ENCODE measurements at regions not wholly inside any gene's neighbourhood (a gene's known extent, or its start where the extent isn't known, plus 50 kb on each side); places are given as distances from the start of the nearest gene placed in this dataset.
A peak's percentile ranks its signal among the peaks of the same experiment; 100 is the strongest.
"Not testable (repeated sequence)": the region's sequence is repeated elsewhere in the genome, so short reads cannot be mapped to it uniquely, and the experiment has no call there.

DNA sequence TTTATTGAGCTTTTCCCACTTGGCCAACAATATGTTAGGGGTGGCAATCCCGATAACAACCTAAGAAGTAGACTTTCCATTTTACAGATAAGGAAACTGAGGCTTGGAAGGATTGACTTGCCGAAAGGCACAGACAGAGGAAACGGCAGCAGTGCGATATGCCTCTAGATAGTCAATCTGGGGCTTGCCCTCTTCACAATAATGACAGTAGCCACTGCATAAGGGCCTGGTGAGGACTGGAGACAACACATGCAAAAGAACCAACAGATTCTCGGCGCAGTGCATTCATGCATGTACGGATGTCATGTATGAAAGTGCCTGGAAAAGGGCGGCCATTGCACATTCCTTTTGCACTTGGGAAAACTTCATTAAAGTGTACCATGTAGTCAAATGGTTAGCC lies 811.2 kb downstream of the RNF144A start:
- DNase-seq = no peak

DNA sequence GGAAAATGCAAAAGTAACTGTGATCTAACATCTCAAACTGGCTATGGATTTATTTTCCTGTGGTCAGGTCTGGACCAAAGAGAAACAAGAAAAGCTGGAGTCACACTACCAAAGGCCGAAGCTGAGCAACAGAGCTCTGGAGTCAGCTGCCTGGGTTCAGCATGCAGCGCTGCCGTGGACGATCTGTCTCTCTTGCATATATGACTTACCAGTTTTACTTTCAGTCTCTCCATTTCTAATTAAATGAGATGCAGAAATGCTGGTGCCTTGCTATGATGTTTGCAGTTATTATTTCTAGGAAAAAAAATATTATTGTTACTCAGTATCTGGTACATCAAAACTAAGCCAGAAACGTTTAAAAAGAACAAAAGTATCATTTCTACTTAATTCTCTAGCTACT lies 813.2 kb downstream of the RNF144A start:
- no peak for DNase-seq

DNA sequence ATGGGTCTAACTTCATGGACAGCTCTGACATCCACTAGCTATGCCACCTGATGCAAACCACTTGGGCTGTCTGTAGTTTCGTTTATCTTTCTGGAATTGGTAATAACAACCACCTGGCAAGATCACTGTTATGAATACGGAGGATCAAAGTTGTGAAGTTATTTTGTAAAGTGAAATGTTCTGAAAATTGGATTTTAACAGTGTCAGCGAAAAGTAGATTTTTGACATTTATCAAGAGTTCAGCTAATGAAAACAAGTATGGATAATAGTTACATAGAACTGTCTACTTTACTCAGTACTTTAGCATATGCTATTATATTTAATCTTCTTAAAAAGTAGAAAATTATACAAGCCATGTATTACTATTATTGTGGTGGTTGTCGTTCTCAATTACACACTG lies 813.8 kb downstream of the RNF144A start:
- no peak for DNase-seq

DNA sequence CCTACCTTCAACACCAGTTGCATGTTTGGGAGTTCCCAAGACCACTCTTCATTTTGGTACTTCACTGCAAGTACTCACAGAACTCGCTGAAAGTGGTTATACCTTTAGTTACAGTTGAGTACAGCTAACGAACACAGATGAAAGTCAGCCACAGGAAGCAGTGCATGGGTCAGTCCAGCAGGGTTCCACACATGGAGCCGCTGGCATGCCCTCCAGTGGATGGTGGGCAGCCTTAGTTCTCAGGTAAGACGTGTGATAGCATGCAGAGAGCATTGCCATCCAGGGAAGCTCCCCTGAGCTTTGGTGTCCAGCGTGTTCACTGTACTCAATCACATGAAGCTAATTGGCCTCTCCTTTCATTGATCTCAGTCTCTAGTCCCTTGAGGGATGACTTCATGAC lies 815.3 kb downstream of the RNF144A start:
- no peak for DNase-seq

DNA sequence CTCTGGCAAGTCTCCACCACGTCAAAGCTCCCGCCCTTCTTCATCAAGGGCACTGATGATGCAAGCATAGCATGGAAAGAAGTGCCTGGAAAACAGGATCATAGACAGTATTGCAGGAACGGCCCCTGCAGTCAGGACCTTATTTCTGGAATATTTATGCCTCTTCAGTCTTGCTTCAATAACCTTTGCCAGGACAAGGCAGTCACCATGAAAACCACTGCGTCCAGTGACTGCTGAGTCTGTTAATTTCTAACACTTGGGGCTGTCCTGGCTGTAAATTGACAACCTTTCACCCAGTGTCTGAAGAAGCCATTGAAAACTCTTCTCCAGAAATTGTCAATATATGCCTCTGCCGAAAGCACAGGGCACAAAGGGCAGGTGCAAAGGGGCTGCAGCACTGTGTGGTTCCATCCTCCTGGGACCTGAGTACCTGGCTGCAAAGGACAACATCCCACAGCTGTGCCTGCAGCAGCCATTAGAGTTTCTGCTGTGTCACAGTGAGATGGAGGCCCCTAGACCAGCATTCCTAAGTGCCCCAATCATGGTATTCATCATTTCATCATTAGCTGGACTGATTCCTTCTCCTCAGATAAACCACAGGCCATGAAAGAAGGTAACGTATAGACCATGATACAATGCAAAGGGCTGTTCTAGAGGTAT lies 819.6 kb downstream of the RNF144A start:
- DNase-seq = no peak

DNA sequence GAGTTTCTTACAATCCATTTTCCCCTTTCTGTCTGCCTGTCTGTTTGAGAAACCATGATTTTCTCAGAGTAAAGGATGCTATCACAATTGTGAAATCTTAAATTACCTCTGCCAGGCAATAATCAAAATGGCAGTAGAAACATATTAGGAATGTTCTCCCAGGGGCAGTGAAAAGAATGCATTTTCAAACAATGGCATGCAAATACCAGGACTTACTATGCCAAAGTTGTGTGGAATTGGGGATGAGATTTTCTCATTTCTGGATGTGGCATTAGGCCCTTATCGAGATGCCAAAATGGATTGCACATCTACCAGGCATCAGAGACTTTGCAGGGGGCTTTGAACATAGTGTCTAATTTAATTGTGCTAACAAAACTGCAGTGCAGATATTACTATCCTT lies 821.4 kb downstream of the RNF144A start:
- no peak for DNase-seq

DNA sequence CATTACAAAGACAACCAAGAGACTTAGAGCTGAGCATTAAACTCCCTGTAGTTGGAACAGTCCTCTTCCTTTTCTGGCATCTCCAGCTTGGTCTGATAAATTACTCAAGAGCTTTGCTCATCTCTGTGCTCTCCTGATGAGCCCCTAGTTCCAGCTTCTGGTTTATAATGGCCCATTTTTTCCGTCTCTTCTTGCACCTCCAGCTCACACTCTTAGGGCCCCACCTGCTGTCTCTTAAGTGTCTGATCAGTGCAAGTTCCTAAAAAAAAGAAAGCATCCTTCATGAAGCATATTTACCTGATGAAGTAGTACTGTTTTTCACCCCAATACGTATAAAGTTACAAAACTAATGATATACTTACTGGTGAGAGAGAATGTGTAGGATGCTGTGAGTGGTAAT lies 822.9 kb downstream of the RNF144A start:
- no peak for DNase-seq

DNA sequence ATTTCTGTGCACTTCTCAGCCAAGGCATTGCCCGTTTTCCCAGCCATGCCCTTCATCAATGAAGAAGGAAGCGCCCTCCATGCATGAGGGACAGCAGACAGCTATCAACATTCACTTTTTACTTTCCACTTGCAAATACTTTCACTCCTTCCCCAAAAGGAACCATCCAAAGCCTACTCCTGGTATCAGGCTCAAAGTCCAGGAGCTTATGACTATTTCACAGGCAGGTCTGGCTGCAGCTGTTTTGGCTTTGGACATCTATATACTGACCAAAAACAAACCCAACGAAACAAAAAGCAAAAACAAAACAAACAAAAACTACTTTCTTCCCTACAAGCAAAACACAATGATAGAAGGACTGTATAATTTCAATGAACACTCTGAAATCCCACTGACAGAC lies 825.1 kb downstream of the RNF144A start:
- DNase-seq = no peak

DNA sequence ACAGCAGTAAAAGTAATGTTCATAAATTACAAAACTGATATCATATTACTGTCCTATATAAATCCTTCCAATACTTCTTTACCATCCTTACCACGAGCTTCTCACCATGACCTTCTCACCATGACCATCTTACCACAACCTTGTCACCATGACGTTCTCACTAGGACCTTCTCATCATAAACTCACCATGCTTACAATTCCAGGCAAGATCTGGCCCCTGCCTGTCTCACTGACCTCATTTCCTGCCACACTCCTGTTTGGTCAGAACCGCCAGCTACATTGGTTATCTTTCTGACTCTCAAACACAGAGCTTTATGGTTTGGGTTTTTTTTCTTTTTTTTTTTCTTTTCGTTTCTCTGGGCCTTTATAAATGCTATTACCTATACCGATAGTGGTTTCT lies 827.6 kb downstream of the RNF144A start:
- DNase-seq = no peak

DNA sequence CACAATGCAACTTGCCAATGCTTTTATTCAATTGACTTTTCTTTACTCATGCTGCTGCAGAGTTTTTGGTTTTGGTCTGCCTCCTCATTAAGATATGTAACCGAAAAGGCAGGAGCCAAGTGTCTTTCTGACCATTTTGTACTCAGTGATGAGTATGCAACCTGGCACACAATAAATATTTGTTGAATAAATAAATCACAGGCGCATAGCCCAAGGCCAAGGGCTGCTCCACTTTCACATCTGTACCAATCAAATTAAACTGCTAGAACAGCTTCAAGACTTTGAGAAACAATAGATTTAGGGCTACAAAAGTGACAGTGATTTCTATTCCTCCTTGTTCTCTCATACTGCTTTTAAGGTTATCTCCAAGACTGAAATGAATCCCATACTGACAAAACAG lies 828.2 kb downstream of the RNF144A start:
- DNase-seq = no peak

DNA sequence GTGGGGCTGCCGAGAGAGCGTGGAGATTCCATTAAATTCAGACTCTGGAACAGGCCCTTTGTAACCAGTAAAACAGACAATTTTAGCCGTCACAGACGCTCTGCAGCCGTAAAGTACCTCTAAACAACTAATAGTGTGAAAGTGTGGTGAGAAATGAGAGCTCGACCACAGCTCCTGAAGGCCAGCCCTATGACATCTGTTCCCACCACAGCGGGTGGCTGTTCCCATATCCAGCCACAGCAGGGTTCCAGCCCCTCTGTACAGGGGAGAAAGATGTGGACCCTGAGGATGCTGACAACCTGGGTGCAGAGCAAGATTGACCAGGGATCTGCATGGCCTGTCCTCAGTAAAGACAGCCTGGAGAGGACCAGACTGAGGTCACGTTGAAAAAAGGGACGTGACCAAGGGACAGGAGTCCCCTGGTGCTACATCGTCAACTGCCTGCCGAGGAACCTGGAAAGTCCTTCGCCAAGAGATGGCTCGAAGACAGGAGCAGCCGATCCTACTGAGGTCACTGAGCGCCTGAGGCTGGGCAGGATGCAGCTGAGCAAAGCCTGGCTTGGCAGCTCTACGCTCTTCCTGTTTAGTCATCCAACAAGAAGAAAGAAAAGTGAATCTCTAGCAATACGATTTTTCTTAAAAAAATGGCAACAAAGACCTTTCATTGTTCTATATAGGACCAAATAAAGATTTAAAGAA lies 831.7 kb downstream of the RNF144A start:
- DNase-seq = peak in 1 of 2 experiments; percentile 1

DNA sequence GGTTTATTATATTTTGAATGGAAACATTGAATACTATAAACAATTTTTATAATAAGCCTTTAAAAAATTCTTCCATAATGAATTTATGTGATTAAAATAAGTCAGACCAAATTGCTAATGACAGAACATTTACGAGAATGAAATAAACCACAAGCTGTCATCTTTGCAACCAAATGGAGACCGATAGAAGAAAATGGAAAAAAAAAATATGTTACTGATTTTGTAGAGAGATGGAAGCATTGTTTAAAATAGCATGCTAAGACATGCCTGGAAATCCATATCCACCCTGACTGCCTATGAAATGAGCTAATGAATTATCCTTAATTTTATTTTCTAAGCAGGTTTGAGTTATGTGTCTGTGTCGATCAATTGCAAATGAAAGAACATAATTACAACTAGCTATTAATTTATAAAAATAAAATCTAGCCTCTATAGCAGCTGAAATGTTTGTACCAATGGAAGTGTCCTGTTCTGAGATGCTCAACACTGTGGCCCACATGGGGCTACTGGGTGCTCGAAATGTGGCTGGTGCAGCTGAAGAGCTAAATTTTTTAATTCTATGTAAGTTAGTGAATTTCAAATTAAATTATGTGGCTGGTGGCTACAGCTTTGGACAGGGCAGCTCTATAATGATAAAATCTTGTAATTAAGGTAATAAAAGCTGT lies 832.8 kb downstream of the RNF144A start:
- no peak for DNase-seq

DNA sequence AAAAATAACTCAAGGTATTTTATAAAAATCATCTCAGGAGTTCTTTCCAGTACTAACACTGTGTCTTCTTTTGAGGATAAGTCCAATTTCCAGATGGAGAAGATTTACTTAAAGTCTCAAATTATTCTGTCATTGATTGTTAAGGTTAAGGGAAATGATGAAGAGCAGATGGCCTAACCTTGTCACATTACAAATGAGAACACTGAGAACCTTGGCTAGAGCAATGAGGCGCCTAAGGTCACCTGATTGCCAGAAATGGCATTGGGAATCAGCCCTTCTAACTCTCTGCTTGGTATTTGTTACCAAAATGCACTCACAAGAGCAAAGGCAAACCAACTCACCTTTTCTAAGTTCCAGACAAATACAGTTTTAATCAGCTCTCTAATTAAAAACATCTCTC lies 835.1 kb downstream of the RNF144A start:
- no peak for DNase-seq

DNA sequence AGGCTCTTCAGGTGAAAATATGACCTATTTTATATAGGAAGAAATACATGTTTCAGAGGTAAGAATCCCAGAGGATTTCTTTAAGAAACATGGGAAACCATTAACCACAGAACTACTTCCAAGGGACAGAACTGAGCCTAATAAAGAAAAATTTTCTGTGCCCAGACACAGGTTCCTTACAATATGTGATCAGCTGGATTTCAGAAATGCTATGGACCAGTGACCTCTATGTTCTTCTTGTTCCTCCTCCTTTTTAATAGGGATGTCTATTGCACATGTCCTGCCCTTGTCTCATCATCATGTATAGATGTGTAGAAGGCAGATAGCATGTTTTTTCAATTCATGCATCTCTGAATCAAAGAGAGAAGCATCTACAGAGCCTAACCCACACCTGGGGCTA lies 836.6 kb downstream of the RNF144A start:
- no peak for DNase-seq

DNA sequence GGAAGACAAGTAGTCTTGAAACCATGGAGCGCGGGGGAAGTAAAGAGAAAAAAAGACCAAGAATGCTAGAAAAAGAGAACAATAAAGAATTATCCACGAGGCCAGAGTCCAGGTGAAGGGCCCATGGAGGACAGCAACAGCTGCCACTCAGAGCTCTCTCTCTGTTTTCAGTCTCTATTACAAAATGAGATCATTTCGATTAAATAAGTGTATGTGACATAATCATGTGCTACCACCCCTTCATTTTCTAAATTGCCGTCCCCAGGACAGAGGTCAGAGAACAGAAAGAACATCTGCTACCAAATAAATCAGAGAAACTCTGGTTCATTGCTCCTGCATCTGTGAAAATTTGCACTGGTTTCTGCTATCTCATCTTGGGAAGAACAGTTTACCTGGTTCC lies 838.7 kb downstream of the RNF144A start:
- DNase-seq = no peak

DNA sequence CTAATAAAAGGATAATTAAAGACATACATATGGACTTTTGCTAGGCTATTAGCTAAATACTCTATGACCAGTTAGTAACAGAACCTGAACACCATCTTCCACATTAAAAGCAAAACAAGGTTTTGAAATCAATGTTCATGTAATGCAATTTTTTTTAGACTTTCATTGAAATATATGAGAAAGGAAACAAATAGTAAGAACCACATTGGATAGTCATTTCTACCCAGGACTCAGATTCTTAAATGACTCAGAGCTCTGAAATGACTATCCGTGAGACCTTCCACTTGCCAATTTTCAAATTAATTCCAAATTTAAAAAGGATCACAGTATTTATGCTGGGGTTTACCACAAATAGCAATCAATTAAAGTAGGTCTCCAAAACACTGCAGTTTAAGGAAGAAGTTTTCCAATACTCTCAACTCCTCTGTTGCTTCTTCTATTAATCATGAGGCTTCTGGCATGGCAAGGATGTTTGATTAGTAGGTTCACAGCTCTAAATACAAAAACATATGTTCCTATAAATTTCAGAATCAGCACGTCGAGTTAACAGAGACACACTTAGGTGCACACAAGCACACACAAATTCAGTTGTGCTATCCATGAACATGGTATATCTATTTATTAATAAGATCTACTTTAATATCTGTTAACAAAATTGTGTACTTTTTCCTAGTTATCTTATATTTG lies 841.0 kb downstream of the RNF144A start:
- no peak for DNase-seq

DNA sequence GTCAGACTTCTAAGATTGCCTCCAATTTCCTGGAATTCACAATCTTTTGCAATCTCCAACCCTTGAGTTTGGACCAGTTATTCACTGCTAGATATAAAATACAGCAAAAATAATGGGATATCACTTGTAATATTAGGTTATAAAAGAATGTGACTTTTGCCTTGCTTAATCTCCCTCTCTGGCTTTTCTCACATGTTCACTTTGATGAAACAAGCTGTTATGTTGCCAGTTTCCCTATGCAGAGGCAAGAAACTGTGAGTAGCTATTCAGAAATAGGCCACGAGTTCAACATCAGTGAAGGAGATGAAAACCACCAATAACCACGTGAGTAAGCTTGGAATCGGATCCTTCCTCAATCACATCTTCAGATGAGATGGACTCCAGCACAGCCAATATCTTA lies 842.7 kb downstream of the RNF144A start:
- no peak for DNase-seq

DNA sequence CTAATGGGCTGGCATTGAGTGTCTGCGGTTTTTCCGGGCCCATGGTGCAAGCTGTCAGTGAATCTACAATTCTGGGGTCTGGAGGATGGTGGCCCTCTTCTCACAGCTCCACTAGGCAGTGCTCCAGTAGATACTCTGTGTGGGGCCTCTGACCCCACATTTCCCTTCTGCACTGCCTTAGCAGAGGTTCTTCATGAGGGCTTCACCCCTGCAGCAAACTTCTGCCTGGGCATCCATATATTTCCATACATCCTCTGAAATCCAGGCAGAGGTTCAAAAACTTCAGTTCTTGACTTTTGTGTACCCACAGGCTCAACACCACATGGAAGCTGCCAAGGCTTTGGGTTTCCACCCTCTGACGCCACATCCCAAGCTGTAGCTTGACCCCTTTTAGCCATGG lies 846.2 kb downstream of the RNF144A start:
- not testable (repeated sequence) for DNase-seq

DNA sequence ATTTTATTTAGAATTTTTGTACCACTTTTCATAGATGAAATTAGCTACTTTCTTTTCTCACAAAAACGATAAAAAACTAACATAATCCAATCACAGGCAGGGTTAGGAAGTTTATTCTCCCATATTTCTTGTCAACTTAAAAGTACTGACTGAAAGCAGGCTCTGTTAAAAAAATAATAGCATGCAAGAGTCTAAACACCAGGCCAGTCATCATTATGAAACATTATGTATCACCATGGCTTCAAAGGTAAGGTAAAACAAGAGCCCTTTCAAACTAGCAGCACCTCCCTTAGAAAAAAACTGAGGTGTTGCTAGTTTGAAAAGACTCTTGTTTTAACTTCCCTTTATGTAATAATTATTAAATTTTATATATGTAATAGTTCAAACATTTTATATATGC lies 848.0 kb downstream of the RNF144A start:
- DNase-seq = no peak

DNA sequence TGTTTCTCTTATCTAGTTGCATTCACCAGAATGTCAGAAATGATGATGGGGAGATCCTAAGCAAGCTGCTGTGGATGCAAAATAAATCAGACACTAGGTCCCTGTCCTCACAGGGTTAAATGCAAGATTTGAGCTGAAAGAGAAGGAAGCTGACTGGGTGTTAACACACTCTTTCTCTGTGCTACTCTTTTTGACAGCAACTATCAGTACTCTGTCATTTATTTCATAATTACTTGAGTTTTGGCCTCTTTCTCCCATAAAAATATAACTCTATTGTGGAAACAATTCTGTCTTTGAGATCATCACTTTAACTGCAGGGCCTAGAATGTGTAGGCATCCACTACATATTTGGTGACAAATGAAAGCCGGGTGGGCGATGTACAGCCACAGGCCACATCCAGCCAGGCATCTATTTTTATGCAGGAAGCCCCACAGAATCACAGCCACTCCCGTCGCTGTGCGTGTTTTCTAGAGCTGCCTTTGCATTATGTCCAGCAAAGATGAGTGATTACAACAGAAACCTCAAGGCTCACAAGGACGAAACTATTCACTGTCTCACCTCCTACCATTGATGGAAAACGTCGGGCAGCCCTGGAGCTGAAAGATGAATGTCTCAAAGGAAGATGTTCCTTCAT lies 849.0 kb downstream of the RNF144A start:
- no peak for DNase-seq

DNA sequence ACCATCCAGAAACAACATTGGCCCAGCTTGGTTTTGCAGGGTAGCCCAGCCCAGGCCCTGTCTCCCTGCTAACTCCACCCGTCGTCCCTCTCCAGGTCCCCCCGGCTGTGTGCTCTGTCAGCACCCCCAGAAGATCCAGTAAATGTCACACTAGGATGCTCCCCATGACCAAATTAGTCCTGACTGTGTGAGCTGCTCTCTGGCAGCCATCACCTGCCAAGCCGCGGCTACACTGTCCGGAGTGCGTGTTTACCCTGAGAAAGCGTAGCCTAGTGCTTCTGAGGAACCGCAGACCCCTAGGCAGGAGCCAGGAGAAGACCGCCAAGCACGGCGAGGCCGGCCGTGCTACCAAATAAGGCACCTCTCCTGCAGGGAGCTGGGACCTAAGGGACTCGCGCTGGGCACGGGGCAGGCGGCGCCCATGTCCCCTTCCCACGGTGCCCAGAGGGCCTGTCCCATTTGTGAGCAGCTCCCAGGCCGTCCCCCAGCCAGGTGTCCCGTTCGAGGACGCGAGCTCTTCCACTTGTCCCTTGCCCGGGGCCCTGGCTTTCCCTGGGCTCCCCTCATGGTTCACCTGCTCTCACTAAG lies 849.9 kb downstream of the RNF144A start:
- no peak for DNase-seq

DNA sequence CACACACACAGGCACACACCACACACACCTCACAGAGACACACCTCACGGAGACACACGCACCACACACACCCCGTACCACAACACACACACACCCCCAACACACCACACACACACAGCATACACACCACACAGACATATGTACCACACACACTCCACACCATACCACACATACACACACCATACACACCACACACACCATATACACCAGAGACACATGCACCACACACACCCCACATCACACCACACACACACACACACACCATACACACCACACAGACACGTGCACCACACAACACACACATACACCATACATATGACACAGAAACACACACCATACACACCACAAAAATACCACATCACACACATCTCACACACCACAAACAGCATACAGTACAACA lies 850.7 kb downstream of the RNF144A start:
- no peak for DNase-seq

DNA sequence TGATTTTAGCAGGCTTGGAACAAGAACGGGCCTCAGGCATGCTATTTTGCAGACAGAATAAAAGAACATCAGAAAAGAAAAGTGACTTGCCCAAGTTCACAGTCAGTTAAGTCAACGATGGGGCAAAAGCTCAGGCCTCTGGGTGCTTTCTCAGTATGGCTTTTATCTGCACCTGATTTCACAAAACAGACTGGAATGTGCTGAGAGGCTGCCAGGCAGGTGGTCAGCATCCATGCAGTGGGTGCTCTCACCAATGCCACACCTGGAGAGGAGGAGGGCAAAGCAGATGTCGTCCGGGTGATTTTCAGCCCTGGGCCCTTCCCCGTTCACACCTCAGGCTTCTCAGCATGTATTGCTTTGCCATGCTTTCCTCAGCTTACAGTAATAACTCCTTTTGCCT lies 854.6 kb downstream of the RNF144A start:
- no peak for DNase-seq
